GM21528 (cell line): ENCODE measurements at regions not wholly inside any gene's neighbourhood (a gene's known extent, or its start where the extent isn't known, plus 50 kb on each side); places are given as distances from the start of the nearest gene placed in this dataset.
"Not testable (repeated sequence)": the region's sequence is repeated elsewhere in the genome, so short reads cannot be mapped to it uniquely, and the experiment has no call there.

Experiments used
- ATAC-seq: cut with Tn5 transposase; IDR thresholded peaks from one replicate; pipeline ENCODE4 v1.9.1; 2021; ENCODE audit warnings: mild to moderate bottlenecking, moderate library complexity; ENCODE audit not compliant: unreplicated experiment, low FRiP score

- ATAC-seq, result no peak
Measured at GRCh38 chr6:20338156-20338555, 63.5 kb upstream of the E2F3 start.

- no peak for ATAC-seq
Measured at GRCh38 chr6:20340068-20340848, 61.4 kb upstream of the E2F3 start.

GRCh38 chr6:20341096-20341495 lies 60.6 kb upstream of the E2F3 start:
- ATAC-seq, result no peak

GRCh38 chr6:20341564-20341963 lies 60.1 kb upstream of the E2F3 start:
- ATAC-seq, result no peak

GRCh38 chr6:20346948-20347347 lies 54.7 kb upstream of the E2F3 start:
- not testable (repeated sequence) for ATAC-seq

GRCh38 chr6:20348041-20348440 lies 53.6 kb upstream of the E2F3 start:
- ATAC-seq, result no peak

- ATAC-seq, result no peak
Measured at GRCh38 chr6:20349225-20349624, 52.5 kb upstream of the E2F3 start.

GRCh38 chr6:20350215-20350614 lies 51.5 kb upstream of the E2F3 start:
- ATAC-seq, result no peak

GRCh38 chr6:20351534-20351933 lies 50.1 kb upstream of the E2F3 start:
- no peak for ATAC-seq
